ENCODE measurements at regions not wholly inside any gene's neighbourhood (a gene's known extent, or its start where the extent isn't known, plus 50 kb on each side); places are given as distances from the start of the nearest gene placed in this dataset.

- no peak for DNase-seq (ENCODE audit: low spot score)
These were observed 224.0 kb downstream of the PLOD2 start for GRCh38 chr3:145936971-145937370.

GRCh38 chr3:145939431-145939830, 221.6 kb downstream of the PLOD2 start:
- no peak for DNase-seq (ENCODE audit: low spot score)

- no peak for DNase-seq (ENCODE audit: low spot score)
These were observed 218.9 kb downstream of the PLOD2 start for GRCh38 chr3:145942052-145942451.

- DNase-seq (ENCODE audit: low spot score): no peak
These were observed 217.0 kb downstream of the PLOD2 start for GRCh38 chr3:145943952-145944351.

- no peak for DNase-seq (ENCODE audit: low spot score)
These were observed 209.5 kb downstream of the PLOD2 start for GRCh38 chr3:145951441-145951840.

GRCh38 chr3:145952536-145952935, 208.4 kb downstream of the PLOD2 start:
- DNase-seq (ENCODE audit: low spot score): no peak

GRCh38 chr3:145953316-145953715, 207.7 kb downstream of the PLOD2 start:
- no peak for DNase-seq (ENCODE audit: low spot score)

- no peak for DNase-seq (ENCODE audit: low spot score)
These were observed 201.4 kb downstream of the PLOD2 start for GRCh38 chr3:145959457-145960088.

GRCh38 chr3:145963111-145963510, 197.9 kb downstream of the PLOD2 start:
- no peak for DNase-seq (ENCODE audit: low spot score)

GRCh38 chr3:145967043-145967442, 193.9 kb downstream of the PLOD2 start:
- DNase-seq (ENCODE audit: low spot score): no peak

GRCh38 chr3:145971186-145971585, 189.8 kb downstream of the PLOD2 start:
- DNase-seq (ENCODE audit: low spot score): no peak

- DNase-seq (ENCODE audit: low spot score): no peak
These were observed 188.1 kb downstream of the PLOD2 start for GRCh38 chr3:145972851-145973250.

- DNase-seq (ENCODE audit: low spot score): no peak
These were observed 179.9 kb downstream of the PLOD2 start for GRCh38 chr3:145981056-145981455.

- no peak for DNase-seq (ENCODE audit: low spot score)
These were observed 177.9 kb downstream of the PLOD2 start for GRCh38 chr3:145983101-145983500.
